ENCODE measurements at regions not wholly inside any gene's neighbourhood (a gene's known extent, or its start where the extent isn't known, plus 50 kb on each side); places are given as distances from the start of the nearest gene placed in this dataset.
"Not testable (repeated sequence)": the region's sequence is repeated elsewhere in the genome, so short reads cannot be mapped to it uniquely, and the experiment has no call there.

DNA sequence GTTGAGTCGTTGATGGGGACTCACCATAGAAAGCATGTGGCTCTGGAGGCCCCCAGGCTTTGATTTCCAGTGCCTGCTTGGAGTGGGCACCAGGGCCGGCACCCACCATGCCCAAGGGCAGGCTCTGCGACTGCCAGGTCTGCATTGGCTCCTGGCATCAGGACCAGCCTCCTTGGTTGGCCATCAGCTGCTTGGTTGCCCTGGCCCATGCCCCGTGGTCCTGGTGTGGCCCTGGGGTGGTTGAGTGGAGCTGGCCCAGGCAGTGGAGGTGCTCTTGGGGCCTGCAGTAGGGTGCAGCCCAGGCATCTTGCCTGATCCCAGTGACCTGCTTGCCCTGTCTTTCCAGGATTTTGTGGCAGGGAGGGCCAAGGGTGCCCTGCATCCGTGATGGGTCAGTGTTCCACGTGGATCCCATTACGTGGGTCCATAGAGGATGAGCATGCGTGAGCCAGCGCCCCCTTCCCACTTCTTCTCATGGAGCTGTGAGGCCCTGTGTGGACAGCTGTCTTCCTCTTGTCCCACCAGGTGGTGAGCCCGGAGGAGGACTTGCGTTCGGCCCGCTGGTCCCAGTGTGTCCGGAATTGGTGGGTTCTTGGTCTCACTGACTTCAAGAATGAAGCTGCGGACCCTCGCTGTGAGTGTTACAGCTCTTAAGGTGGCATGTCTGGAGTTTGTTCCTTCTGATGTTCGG, 187.0 kb downstream of the UBE3A start:
- no peaks in the 10 kb centered on the region for H3K4me1 Mint-ChIP-seq
- DNase-seq = no peak
- ChIA-PET CTCF (no interaction called here), POLR2A (no interaction called here)
- H3K36me3 Mint-ChIP-seq (ENCODE audit: low read depth) = no peaks in the 10 kb centered on the region
- no peaks in the 10 kb centered on the region for H3K27me3 Mint-ChIP-seq
- peaks cover 24% of the 10 kb centered on the region for H3K9me3 Mint-ChIP-seq (ENCODE audit: low read depth)
- no peak overlapping the region for H3K27ac Mint-ChIP-seq
- intact Hi-C loops (cut with DNase I, micrococcal nuclease) = loop anchor here in 1 of 2 experiments (10.0 kb wide), 3 partner anchors 177 to 377 kb away; no protein-coding TSS in a partner anchor
- no peak overlapping the region for H3K4me3 Mint-ChIP-seq
- ATAC-seq = no peak

DNA sequence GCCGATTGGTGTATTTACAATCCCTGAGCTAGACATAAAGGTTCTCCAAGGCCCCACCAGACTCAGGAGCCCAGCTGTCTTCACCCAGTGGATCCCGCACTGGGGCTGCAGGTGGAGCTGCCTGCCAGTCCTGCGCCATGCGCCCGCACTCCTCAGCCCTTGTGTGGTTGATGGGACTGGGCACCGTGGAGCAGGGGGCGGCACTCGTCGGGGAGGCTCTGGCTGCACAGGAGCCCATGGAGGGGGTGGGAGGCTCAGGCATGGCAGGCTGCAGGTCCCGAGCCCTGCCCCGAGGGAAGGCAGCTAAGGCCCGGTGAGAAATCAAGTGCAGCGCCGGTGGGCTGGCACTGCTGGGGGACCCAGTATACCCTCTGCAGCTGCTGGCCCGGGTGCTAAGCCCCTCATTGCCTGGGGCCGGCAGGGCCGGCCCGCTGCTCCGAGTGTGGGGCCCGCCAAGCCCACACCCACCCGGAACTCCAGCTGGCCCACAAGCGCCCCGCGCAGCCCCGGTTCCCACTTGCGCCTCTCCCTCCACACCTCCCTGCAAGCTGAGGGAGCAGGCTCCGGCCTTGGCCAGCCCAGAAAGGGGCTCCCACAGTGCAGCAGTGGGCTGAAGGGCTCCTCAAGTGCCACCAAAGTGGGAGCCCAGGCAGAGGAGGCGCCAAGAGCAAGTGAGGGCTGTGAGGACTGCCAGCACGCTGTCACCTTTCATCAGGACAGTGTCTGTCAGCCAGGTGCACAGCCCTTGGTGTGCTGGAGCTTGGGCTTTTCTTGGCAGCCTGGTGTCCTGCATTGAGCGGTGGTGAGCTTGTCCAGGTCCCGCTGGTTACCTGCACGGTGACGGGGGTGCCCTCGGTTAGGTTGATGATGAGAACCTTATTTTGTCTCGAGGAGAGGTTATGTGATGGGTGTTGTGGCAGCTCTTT, 185.5 kb downstream of the UBE3A start:
- ATAC-seq; H3K36me3 Mint-ChIP-seq (ENCODE audit: low read depth); DNase-seq; H3K27me3 Mint-ChIP-seq; CTCF ChIA-PET; H3K4me3 Mint-ChIP-seq; H3K27ac Mint-ChIP-seq; H3K4me1 Mint-ChIP-seq; POLR2A ChIA-PET: not testable (repeated sequence)
- intact Hi-C loops (cut with DNase I, micrococcal nuclease) = loop anchor here in 1 of 2 experiments (10.0 kb wide), 3 partner anchors 179 to 379 kb away; no protein-coding TSS in a partner anchor
- H3K9me3 Mint-ChIP-seq (ENCODE audit: low read depth) = peaks cover 34% of the 10 kb centered on the region

DNA sequence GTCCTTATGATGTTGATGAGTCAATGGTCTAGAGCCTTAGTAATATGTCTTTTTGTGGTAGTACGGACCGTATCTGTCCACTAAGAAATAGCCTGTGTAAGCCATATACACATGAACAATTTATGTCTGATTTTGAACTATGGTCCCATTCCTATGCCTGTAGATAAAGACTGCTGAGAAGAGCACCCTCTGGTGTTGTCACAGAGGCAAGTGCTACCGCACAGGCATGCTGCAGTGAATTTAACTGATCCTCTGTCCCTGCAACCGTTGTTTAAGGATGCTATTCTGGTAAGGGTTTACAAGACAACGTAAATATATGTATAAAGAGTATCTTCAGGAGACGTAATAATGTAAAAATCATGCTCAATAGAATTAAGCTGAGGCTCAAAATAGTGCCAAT, 170.7 kb downstream of the UBE3A start:
- intact Hi-C loops (cut with DNase I, micrococcal nuclease) = no loop called here
- ATAC-seq = no peak
- Mint-ChIP-seq H3K4me3 (no peak overlapping the region), H3K27me3 (no peaks in the 10 kb centered on the region), H3K4me1 (no peaks in the 10 kb centered on the region), H3K27ac (no peak overlapping the region), H3K36me3 (ENCODE audit: low read depth) (no peaks in the 10 kb centered on the region), H3K9me3 (ENCODE audit: low read depth) (peaks cover 5% of the 10 kb centered on the region)
- ChIA-PET POLR2A (no interaction called here), CTCF (no interaction called here)
- DNase-seq = no peak
